HG03565 (cell line): ENCODE measurements at regions not wholly inside any gene's neighbourhood (a gene's known extent, or its start where the extent isn't known, plus 50 kb on each side); places are given as distances from the start of the nearest gene placed in this dataset.

Source experiments
- ATAC-seq: cut with Tn5 transposase; IDR thresholded peaks from one replicate; pipeline ENCODE4 v1.9.1; 2021; ENCODE audit warnings: mild to moderate bottlenecking, moderate library complexity; ENCODE audit not compliant: unreplicated experiment

DNA sequence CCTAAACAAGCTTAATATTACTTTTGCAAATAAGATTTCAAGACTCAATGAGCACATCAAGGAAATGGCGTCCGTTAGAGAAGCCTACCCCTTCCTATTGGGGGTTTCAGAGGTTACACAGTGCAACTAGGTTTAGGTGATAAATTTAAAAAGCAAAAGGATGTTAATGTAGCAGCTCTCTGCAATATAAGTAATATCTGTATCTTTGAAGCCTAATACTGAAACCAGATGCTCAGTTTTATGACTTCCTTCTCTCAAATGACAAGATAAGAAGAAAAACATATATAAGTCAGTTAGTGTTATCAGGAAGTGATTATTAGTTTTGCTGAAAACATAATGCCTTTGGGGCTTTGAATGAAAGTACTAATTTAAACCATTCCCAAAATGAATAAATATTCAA lies 54.3 kb upstream of the MED13 start:
- ATAC-seq, result peak; percentile 83
